K562 (cell line): ENCODE measurements at regions not wholly inside any gene's neighbourhood (a gene's known extent, or its start where the extent isn't known, plus 50 kb on each side); places are given as distances from the start of the nearest gene placed in this dataset.

Experiments
- CHD1 ChIP-seq: fragments of 200-600 bp; sonication (generic); IDR thresholded peaks from one replicate; pipeline ENCODE4 v1.6.1; 2012; ENCODE audit warnings: mild to moderate bottlenecking, moderate library complexity, low read length, inconsistent platforms
- E2F1 ChIP-seq: sonication (generic); formaldehyde crosslinking; IDR thresholded peaks from 2 replicates; pipeline ENCODE4 v1.8.1; 2023; ENCODE audit warnings: mild to moderate bottlenecking, missing genetic modification reagents, moderate library complexity
- TAF9B ChIP-seq: fragments of 450-650 bp; IDR thresholded peaks from 2 replicates; pipeline ENCODE4 v1.6.1; 2018; ENCODE audit warnings: mild to moderate bottlenecking; ENCODE audit not compliant: partially characterized antibody
- ZNF133 ChIP-seq: fragments of 250-450 bp; sonication (Bioruptor Pico); IDR thresholded peaks from 2 replicates; pipeline ENCODE4 v1.4.0; 2020; ENCODE audit warnings: mild to moderate bottlenecking

DNA sequence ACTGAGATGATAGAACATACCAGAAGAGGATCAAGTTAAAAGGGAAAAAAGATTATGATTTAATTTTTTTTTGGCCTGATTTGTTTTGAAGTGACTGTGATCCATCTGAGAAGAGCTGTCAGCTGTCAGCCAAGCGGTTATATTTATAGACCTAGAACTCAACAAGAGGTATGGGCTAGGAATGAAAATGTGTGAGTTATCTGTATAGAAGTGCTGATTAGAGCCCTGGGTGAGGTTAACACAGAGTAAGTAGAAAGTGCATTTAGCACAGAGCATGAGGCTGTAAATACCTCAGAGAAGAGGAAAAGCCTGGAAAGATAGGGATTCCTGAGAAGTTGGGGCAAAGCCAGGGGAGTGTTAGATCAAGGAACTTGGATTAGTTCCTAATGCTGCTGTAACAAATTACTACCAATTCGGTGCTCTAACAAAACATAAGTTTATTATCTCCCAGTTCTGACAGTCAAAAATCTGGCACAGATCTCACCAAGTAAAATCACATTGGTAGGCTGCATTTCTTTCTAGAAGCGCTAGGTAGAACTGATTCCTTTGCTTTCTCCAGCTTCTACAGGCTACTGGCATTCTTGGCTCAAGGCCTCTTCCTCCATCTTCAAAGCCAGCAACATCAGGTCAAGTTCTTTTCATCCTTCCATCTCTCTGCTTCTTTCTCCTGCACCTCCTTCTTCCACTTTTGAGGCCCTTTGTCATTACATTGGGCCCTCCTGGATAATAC lies 197.4 kb upstream of the SPHKAP start:
- TF ChIP-seq CHD1 (no peak), ZNF133 (no peak), TAF9B (no peak), E2F1 (CRISPR knock-in tag) (no peak)
